IMR-90 (cell line): ENCODE measurements at regions not wholly inside any gene's neighbourhood (a gene's known extent, or its start where the extent isn't known, plus 50 kb on each side); places are given as distances from the start of the nearest gene placed in this dataset.

ENCODE experiments used
- ATAC-seq: fragments of 200-7000 bp; cut with Tn5 transposase; 2 replicates; pipeline ENCODE4 v1.9.1; 2020; ENCODE audit warnings: low read depth, mild to moderate bottlenecking, moderate library complexity
- BruUV-seq: library from RNA; stranded (reverse); fragments of 400-500 nt; replicated peaks from 2 replicates; lab custom pipeline; 2021; lab: Mats Ljungman, UMichigan
- CTCF ChIA-PET: fragments of 300-600 bp; formaldehyde crosslinking; extraction: SDS; loops from one replicate; lab custom pipeline; 2021; ENCODE audit warnings: antibody characterized with exemption; lab: Yijun Ruan, JAX
- POLR2A ChIA-PET: fragments of 300-600 bp; sonication (Branson Sonifier 250); formaldehyde crosslinking; loops from one replicate; lab custom pipeline; 2022; ENCODE audit warnings: antibody characterized with exemption; ENCODE audit not compliant: unreplicated experiment; lab: Charles Lee
- DNase-seq: peaks from one replicate; pipeline ENCODE4 v3.0.0; 2013
- H2AFZ ChIP-seq: replicated peaks from 2 replicates; pipeline ENCODE3; 2013; ENCODE audit warnings: low read length, mild to moderate bottlenecking; ENCODE audit not compliant: poor library complexity
- H2AK5ac ChIP-seq: 2 replicates; pipeline ENCODE4 v1.6.1; 2013; ENCODE audit warnings: low read depth, low read length, inconsistent platforms
- H2AK9ac ChIP-seq: replicated peaks from 2 replicates; pipeline ENCODE3; 2013; ENCODE audit warnings: mild to moderate bottlenecking, low read depth, low read length, moderate library complexity; ENCODE audit not compliant: poor library complexity
- H2BK120ac ChIP-seq: 2 replicates; pipeline ENCODE4 v1.6.1; 2013; ENCODE audit warnings: low read depth, low read length, inconsistent platforms
- H2BK15ac ChIP-seq: 3 replicates; pipeline ENCODE4 v1.6.1; 2013; ENCODE audit warnings: low read depth, low read length, inconsistent platforms
- H2BK20ac ChIP-seq: 2 replicates; pipeline ENCODE4 v1.6.1; 2013; ENCODE audit warnings: low read depth, mild to moderate bottlenecking, inconsistent platforms, low read length, moderate library complexity
- H2BK5ac ChIP-seq: 2 replicates; pipeline ENCODE4 v1.6.1; 2013; ENCODE audit warnings: mild to moderate bottlenecking, low read depth, low read length, inconsistent platforms; ENCODE audit not compliant: poor library complexity, severe bottlenecking
- H3K14ac ChIP-seq: replicated peaks from 2 replicates; pipeline ENCODE4 v1.6.1; 2013; ENCODE audit warnings: low read depth, low read length, inconsistent platforms
- H3K18ac ChIP-seq: 2 replicates; pipeline ENCODE4 v1.6.1; 2013; ENCODE audit warnings: low read depth, low read length, control low read depth
- H3K23ac ChIP-seq: 2 replicates; pipeline ENCODE4 v1.6.1; 2013; ENCODE audit warnings: low read depth, low read length, inconsistent platforms
- H3K27ac ChIP-seq: 2 replicates; pipeline ENCODE4 v1.5.1; 2013; ENCODE audit warnings: mild to moderate bottlenecking, control low read depth, low read length; ENCODE audit not compliant: insufficient read depth
- H3K27me3 ChIP-seq: 2 replicates; pipeline ENCODE4 v1.6.1; 2013; ENCODE audit warnings: low read length; ENCODE audit not compliant: control insufficient read depth, insufficient read depth
- H3K36me3 ChIP-seq: 2 replicates; pipeline ENCODE4 v1.6.1; 2013; ENCODE audit warnings: low read length, mixed read lengths; ENCODE audit not compliant: control insufficient read depth, insufficient read depth
- H3K4ac ChIP-seq: 2 replicates; pipeline ENCODE4 v1.6.1; 2013; ENCODE audit warnings: low read depth, low read length, inconsistent platforms
- H3K4me1 ChIP-seq: 2 replicates; pipeline ENCODE4 v1.6.1; 2013; ENCODE audit warnings: low read length, mixed read lengths; ENCODE audit not compliant: control insufficient read depth, insufficient read depth
- H3K4me2 ChIP-seq: 2 replicates; pipeline ENCODE4 v1.6.1; 2013; ENCODE audit warnings: low read depth, mild to moderate bottlenecking, control low read depth, low read length, moderate library complexity
- H3K4me3 ChIP-seq: 2 replicates; pipeline ENCODE4 v1.5.1; 2013; ENCODE audit warnings: low read depth, mild to moderate bottlenecking, control low read depth, low read length, moderate library complexity; ENCODE audit not compliant: insufficient read depth
- H3K56ac ChIP-seq: 2 replicates; pipeline ENCODE4 v1.6.1; 2013; ENCODE audit warnings: low read length, inconsistent platforms; ENCODE audit not compliant: insufficient read depth; ENCODE audit errors: extremely low read depth
- H3K79me1 ChIP-seq, 2 experiments: 2 replicates each; pipeline ENCODE4 v1.6.1; 2013; ENCODE audit warnings: low read length in 2 of 2, inconsistent platforms in 1 of 2, low read depth in 1 of 2
- H3K9ac ChIP-seq: 2 replicates; pipeline ENCODE4 v1.6.1; 2013; ENCODE audit warnings: low read depth, low read length, control low read depth
- H3K9me1 ChIP-seq: 2 replicates; pipeline ENCODE4 v1.6.1; 2013; ENCODE audit warnings: low read length, inconsistent platforms; ENCODE audit not compliant: insufficient read depth
- H3K9me3 ChIP-seq: 2 replicates; pipeline ENCODE4 v1.6.1; 2013; ENCODE audit warnings: low read length; ENCODE audit not compliant: control insufficient read depth, insufficient read depth
- H4K20me1 ChIP-seq: 2 replicates; pipeline ENCODE4 v1.6.1; 2013; ENCODE audit warnings: low read length, inconsistent platforms; ENCODE audit not compliant: insufficient read depth
- H4K5ac ChIP-seq: 2 replicates; pipeline ENCODE4 v1.6.1; 2013; ENCODE audit warnings: mild to moderate bottlenecking, low read depth, low read length, control low read depth
- H4K8ac ChIP-seq, 2 experiments: 2 replicates each; pipeline ENCODE4 v1.6.1; 2013; ENCODE audit warnings: low read depth in 2 of 2, low read length in 2 of 2, control low read depth in 1 of 2, inconsistent platforms in 1 of 2
- H4K91ac ChIP-seq: 2 replicates; pipeline ENCODE4 v1.6.1; 2013; ENCODE audit warnings: low read depth, low read length, inconsistent platforms; ENCODE audit not compliant: insufficient read depth
- CHD1 ChIP-seq: IDR thresholded peaks from 2 replicates; pipeline ENCODE4 v1.6.1; 2012; ENCODE audit warnings: low read depth, low read length, improper control_type of control experiment
- dilution Hi-C: fragments of 300-500 bp; cut with HindIII; formaldehyde crosslinking; loops from one replicate; pipeline ENCODE4 v1.14.3; 2018; ENCODE audit warnings: low sequenced_read_pairs; ENCODE audit not compliant: unreplicated experiment
- in situ Hi-C: fragments of 300-500 bp; cut with MboI; formaldehyde crosslinking; loops from 3 replicates; pipeline ENCODE4 v1.14.3; 2019; ENCODE audit warnings: low sequenced_read_pairs, inconsistent platforms, mixed read lengths
- intact Hi-C: fragments of 100-400 bp; cut with micrococcal nuclease; formaldehyde crosslinking; loops from 2 replicates; pipeline ENCODE4 v1.10.0; 2022

GRCh38 chr18:78573773-78574172 is 405.8 kb upstream of the SALL3 start:
- Histone ChIP-seq H2BK15ac (no peak overlapping the region), H3K79me1 (no peaks in the 10 kb centered on the region), H3K27ac (no peak overlapping the region), H2BK20ac (no peak overlapping the region), H3K14ac (no peak overlapping the region), H4K91ac (no peak overlapping the region), H4K8ac (no peak overlapping the region), H3K9ac (no peak overlapping the region), H3K4me2 (no peak overlapping the region), H3K9me3 (peaks cover 41% of the 10 kb centered on the region), H2AK5ac (no peak overlapping the region), H3K18ac (no peak overlapping the region), H4K20me1 (no peaks in the 10 kb centered on the region), H3K56ac (no peak overlapping the region), H3K4me3 (no peak overlapping the region), H4K5ac (no peak overlapping the region), H3K27me3 (no peaks in the 10 kb centered on the region), H3K36me3 (no peaks in the 10 kb centered on the region), H3K4me1 (no peaks in the 10 kb centered on the region), H2AK9ac (no peak overlapping the region), H2BK120ac (no peak overlapping the region), H2AFZ (no peak overlapping the region), H2BK5ac (no peak overlapping the region), H3K4ac (no peak overlapping the region), H3K9me1 (no peaks in the 10 kb centered on the region), H3K23ac (no peak overlapping the region)
- CTCF ChIA-PET: no interaction called here
- dilution Hi-C loops (no loop called here), intact Hi-C loops (no loop called here), in situ Hi-C loops (no loop called here)
- TF ChIP-seq CHD1: no peak
- BruUV-seq: no TSS peak
- ATAC-seq (no peak), DNase-seq (no peak)
- POLR2A ChIA-PET: no interaction called here
